Ascending aorta (tissue), 2 donors: ENCODE measurements at regions not wholly inside any gene's neighbourhood (a gene's known extent, or its start where the extent isn't known, plus 50 kb on each side); places are given as distances from the start of the nearest gene placed in this dataset.

Experiments used
- DNase-seq, 2 donors: peaks; one replicate each; pipeline ENCODE4 v3.0.0-alpha.2; 2019; ENCODE audit warnings: low spot score in 2 of 2
- H3K27ac ChIP-seq, 2 donors: fragments of 200-600 bp; sonication (generic); one replicate each; pipeline ENCODE4 v1.5.1; 2016 to 2017; ENCODE audit warnings: mild to moderate bottlenecking in 1 of 2
- H3K27me3 ChIP-seq: fragments of 200-600 bp; sonication (generic); one replicate; pipeline ENCODE4 v1.5.1; 2017
- H3K36me3 ChIP-seq, 2 donors: fragments of 200-600 bp; sonication (generic); one replicate each; pipeline ENCODE4 v1.5.1; 2016
- H3K4me1 ChIP-seq, 2 donors: fragments of 200-600 bp; sonication (generic); one replicate each; pipeline ENCODE4 v1.5.1; 2016 to 2017; ENCODE audit warnings: mild to moderate bottlenecking in 1 of 2
- H3K4me3 ChIP-seq, 2 donors: fragments of 200-600 bp; sonication (generic); one replicate each; pipeline ENCODE4 v1.5.1; 2016 to 2017; ENCODE audit warnings: mild to moderate bottlenecking in 1 of 2
- H3K9me3 ChIP-seq, 2 donors: fragments of 200-600 bp; sonication (generic); one replicate each; pipeline ENCODE4 v1.5.1; 2016
- intact Hi-C: fragments of 100-400 bp; cut with DNase I; formaldehyde crosslinking; loops from one replicate; pipeline ENCODE4 v1.15.1; 2023
- TF ChIP-seq, protein P1 (sequence below), 3 experiments: fragments of 200-600 bp in 2 of 3; fragments of 450-650 bp in 1 of 3; sonication (generic) in 2 of 3; IDR thresholded peaks; one replicate each; pipeline ENCODE4 v1.5.1; 2016 to 2019; ENCODE audit warnings: antibody characterized with exemption in 3 of 3, mild to moderate bottlenecking in 1 of 3, moderate library complexity in 1 of 3

DNA sequence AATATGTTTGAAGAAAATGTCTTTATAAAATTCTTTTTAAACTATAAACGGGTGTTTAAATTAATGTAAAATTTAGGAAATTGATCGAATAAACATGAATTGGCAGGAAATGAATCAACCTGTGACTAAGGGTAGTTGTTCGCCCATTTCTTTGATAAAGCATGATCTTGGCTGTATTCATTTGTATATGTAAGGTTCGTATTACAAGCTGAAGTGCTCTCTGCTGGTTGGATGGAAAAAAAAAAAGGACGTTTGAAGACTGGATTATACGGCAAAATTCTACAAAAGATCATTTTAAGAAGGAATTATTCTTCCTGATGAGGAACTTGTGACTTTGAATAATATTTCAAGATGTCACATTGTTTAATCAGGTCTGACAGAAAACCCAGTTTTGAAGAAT lies 185.4 kb upstream of the ANK3 start:
- no peaks in the 10 kb centered on the region for H3K9me3 ChIP-seq
- H3K4me3 ChIP-seq: no peak overlapping the region
- TF ChIP-seq, protein P1, sequence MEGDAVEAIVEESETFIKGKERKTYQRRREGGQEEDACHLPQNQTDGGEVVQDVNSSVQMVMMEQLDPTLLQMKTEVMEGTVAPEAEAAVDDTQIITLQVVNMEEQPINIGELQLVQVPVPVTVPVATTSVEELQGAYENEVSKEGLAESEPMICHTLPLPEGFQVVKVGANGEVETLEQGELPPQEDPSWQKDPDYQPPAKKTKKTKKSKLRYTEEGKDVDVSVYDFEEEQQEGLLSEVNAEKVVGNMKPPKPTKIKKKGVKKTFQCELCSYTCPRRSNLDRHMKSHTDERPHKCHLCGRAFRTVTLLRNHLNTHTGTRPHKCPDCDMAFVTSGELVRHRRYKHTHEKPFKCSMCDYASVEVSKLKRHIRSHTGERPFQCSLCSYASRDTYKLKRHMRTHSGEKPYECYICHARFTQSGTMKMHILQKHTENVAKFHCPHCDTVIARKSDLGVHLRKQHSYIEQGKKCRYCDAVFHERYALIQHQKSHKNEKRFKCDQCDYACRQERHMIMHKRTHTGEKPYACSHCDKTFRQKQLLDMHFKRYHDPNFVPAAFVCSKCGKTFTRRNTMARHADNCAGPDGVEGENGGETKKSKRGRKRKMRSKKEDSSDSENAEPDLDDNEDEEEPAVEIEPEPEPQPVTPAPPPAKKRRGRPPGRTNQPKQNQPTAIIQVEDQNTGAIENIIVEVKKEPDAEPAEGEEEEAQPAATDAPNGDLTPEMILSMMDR (IDR thresholded peaks at IDR 0.05): no peak
- DNase-seq: no peak
- H3K36me3 ChIP-seq: no peaks in the 10 kb centered on the region
- no peaks in the 10 kb centered on the region for H3K27me3 ChIP-seq
- intact Hi-C loops: no loop called here
- H3K27ac ChIP-seq: no peak overlapping the region
- H3K4me1 ChIP-seq: peaks cover 0 to 4% of the 10 kb centered on the region in 2 donors

DNA sequence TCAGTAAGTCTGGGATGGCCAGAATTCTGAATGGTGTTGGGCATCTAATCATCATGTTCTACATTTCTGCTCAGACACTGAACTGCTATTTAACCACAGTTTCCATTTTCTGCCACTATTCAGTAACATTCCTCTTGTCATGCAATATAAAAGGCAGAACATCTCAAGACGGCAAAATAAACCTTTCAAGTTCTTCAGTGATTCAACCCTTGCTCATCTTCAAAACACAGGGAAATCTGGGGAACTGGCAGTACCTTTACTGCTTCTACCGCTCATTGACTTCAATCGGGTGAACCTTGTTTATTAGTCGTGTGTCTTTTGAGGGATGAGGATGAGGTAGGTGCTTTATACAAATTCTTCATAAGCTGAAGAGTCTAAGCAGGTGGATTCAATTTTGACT lies 184.7 kb upstream of the ANK3 start:
- Histone ChIP-seq H3K4me1 (peaks cover 0 to 4% of the 10 kb centered on the region in 2 donors), H3K27me3 (no peaks in the 10 kb centered on the region), H3K27ac (no peak overlapping the region), H3K4me3 (no peak overlapping the region), H3K9me3 (no peaks in the 10 kb centered on the region), H3K36me3 (no peaks in the 10 kb centered on the region)
- intact Hi-C loops: no loop called here
- DNase-seq: no peak
- TF ChIP-seq, protein P1 (IDR thresholded peaks at IDR 0.05): no peak

DNA sequence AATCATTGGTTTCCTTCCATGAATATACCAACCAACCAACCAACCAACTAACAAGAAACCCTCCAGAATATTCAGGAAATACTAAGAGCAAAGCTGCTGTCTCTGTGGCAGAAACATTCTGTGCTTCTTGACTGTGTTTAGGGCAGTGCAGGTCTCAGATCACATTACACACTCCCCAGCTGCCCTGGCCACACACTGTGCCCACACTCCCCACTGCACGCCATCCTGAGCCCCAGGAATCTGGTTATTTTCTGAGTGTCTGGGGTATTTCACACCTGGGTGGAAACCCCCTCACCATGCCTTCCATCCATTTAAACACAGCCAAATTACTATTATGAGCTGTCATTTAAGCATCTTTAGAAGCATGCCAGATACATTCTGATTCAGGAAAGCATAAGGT lies 183.7 kb upstream of the ANK3 start:
- H3K9me3 ChIP-seq: no peaks in the 10 kb centered on the region
- intact Hi-C loops: no loop called here
- H3K4me3 ChIP-seq: no peak overlapping the region
- no peaks in the 10 kb centered on the region for H3K36me3 ChIP-seq
- DNase-seq: no peak
- TF ChIP-seq, protein P1 (IDR thresholded peaks at IDR 0.05): no peak
- no peak overlapping the region for H3K27ac ChIP-seq
- H3K4me1 ChIP-seq: peaks cover 0 to 4% of the 10 kb centered on the region in 2 donors
- no peaks in the 10 kb centered on the region for H3K27me3 ChIP-seq

DNA sequence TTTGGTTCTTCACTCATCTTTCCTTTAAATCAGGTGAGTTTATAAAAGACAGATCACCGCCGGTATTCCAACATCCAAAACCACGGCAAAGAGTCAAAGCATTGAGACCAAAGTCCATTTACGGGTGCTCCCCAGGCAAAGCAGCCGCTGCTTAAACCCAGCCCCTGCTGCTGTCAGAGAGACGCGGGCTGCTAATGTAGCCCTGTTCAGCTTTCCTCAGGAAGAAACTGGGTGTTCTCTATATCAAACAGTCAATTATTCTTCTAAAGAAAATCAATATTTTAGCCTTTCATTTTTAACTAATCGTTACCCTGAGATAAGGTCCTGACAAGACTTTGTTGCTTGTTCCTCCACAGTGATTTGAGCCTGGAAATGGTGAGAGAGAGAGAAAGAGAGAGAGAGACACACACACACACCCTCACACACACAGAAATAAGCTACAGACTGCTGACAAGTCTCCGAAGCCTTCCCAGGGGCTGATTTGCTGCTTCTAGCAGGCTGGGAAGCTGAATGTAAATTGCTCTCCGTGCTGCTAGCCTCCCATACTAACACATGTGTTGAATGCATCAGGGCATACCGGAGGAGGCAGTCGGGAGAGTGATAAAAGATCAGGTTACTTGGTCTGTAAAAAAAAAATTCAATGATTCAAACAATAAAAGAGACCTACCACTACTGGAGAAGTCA lies 183.0 kb upstream of the ANK3 start:
- H3K4me3 ChIP-seq: peak overlapping the region; percentile 25 to 61
- no peaks in the 10 kb centered on the region for H3K36me3 ChIP-seq
- TF ChIP-seq, protein P1 (IDR thresholded peaks at IDR 0.05): no peak
- peaks cover 0 to 4% of the 10 kb centered on the region in 2 donors for H3K4me1 ChIP-seq
- intact Hi-C loops: no loop called here
- no peaks in the 10 kb centered on the region for H3K9me3 ChIP-seq
- no peak for DNase-seq
- no peak overlapping the region for H3K27ac ChIP-seq
- no peaks in the 10 kb centered on the region for H3K27me3 ChIP-seq

DNA sequence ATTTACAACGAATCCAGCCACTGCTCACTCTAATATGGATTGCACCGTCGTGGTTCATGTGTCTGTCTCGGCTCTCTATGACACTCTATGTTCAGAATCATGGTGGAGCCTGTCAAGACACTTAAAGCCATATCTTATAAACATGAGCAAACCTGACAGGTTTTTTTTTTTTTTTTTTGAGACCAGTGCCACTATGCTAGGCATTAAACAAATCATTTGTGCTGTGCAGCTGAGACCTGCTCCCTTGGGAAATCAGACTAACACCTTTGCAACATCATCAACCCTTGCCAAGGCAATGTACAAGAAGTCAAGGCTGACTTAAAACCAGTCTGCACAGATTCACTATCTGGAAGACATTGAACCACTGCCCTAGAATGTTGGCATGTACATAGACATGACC lies 181.2 kb upstream of the ANK3 start:
- H3K9me3 ChIP-seq: no peaks in the 10 kb centered on the region
- intact Hi-C loops: no loop called here
- no peak overlapping the region for H3K27ac ChIP-seq
- no peak overlapping the region for H3K4me3 ChIP-seq
- DNase-seq: no peak
- H3K27me3 ChIP-seq: no peaks in the 10 kb centered on the region
- H3K4me1 ChIP-seq: no peaks in the 10 kb centered on the region
- TF ChIP-seq, protein P1 (IDR thresholded peaks at IDR 0.05): no peak
- no peaks in the 10 kb centered on the region for H3K36me3 ChIP-seq
